Activated CD8-positive, alpha-beta memory T cell treated with anti-CD3 and anti-CD28 coated beads for 1 hour (primary cell): ENCODE measurements at regions not wholly inside any gene's neighbourhood (a gene's known extent, or its start where the extent isn't known, plus 50 kb on each side); places are given as distances from the start of the nearest gene placed in this dataset.
"Not testable (repeated sequence)": the region's sequence is repeated elsewhere in the genome, so short reads cannot be mapped to it uniquely, and the experiment has no call there.

Experiments
- DNase-seq, 2 donors: peaks; one replicate each; pipeline ENCODE4 v3.0.0-alpha.2; 2020; ENCODE audit warnings: low read depth in 1 of 2; ENCODE audit errors: extremely low read depth in 1 of 2

- no peak for DNase-seq
Observed at GRCh38 chr14:37650356-37651037, 55.1 kb downstream of the TTC6 start.

GRCh38 chr14:37652042-37652441 is 56.6 kb downstream of the TTC6 start:
- no peak for DNase-seq

GRCh38 chr14:37655418-37655817 is 60.0 kb downstream of the TTC6 start:
- DNase-seq: no peak

GRCh38 chr14:37658156-37658555 is 62.7 kb downstream of the TTC6 start:
- DNase-seq: no peak

- DNase-seq: no peak
Observed at GRCh38 chr14:37663498-37663897, 68.1 kb downstream of the TTC6 start.

- no peak for DNase-seq
Observed at GRCh38 chr14:37665479-37665878, 70.0 kb downstream of the TTC6 start.

GRCh38 chr14:37665951-37666350 is 70.5 kb downstream of the TTC6 start:
- no peak for DNase-seq

GRCh38 chr14:37668646-37669045 is 73.2 kb downstream of the TTC6 start:
- no peak for DNase-seq

- DNase-seq: no peak
Observed at GRCh38 chr14:37669242-37669641, 73.8 kb downstream of the TTC6 start.

GRCh38 chr14:37673439-37673838 is 78.0 kb downstream of the TTC6 start:
- no peak for DNase-seq

- DNase-seq: no peak
Observed at GRCh38 chr14:37678916-37679315, 83.5 kb downstream of the TTC6 start.

- DNase-seq: no peak
Observed at GRCh38 chr14:37681486-37681885, 86.1 kb downstream of the TTC6 start.

- not testable (repeated sequence) for DNase-seq
Observed at GRCh38 chr14:37692680-37693079, 97.3 kb downstream of the TTC6 start.

GRCh38 chr14:37693420-37693819 is 98.0 kb downstream of the TTC6 start:
- not testable (repeated sequence) for DNase-seq

- no peak for DNase-seq
Observed at GRCh38 chr14:37695866-37696265, 100.4 kb downstream of the TTC6 start.

- DNase-seq: no peak
Observed at GRCh38 chr14:37697489-37698121, 102.2 kb downstream of the TTC6 start.

- no peak for DNase-seq
Observed at GRCh38 chr14:37698840-37699777, 103.7 kb downstream of the TTC6 start.

GRCh38 chr14:37707716-37708115 is 112.3 kb downstream of the TTC6 start:
- no peak for DNase-seq

- no peak for DNase-seq
Observed at GRCh38 chr14:37708481-37708880, 113.1 kb downstream of the TTC6 start.

- DNase-seq: no peak
Observed at GRCh38 chr14:37709419-37710195, 114.2 kb downstream of the TTC6 start.

GRCh38 chr14:37711356-37711830 is 116.0 kb downstream of the TTC6 start:
- DNase-seq: no peak
